Testis (tissue), 2 donors: ENCODE measurements at regions not wholly inside any gene's neighbourhood (a gene's known extent, or its start where the extent isn't known, plus 50 kb on each side); places are given as distances from the start of the nearest gene placed in this dataset.

Experiments
- CTCF ChIP-seq, 3 experiments: fragments of 450-650 bp in 2 of 3; fragments of 200-600 bp in 1 of 3; sonication (generic) in 1 of 3; IDR thresholded peaks; one replicate each; pipeline ENCODE4 v1.5.1; 2016 to 2019; ENCODE audit warnings: antibody characterized with exemption in 3 of 3, mild to moderate bottlenecking in 2 of 3, moderate library complexity in 1 of 3
- POLR2A ChIP-seq: fragments of 450-650 bp; IDR thresholded peaks from one replicate; pipeline ENCODE4 v1.6.1; 2017; ENCODE audit warnings: antibody characterized with exemption, mild to moderate bottlenecking, moderate library complexity

- TF ChIP-seq POLR2A = no peak
- no peak for TF ChIP-seq CTCF (IDR thresholded peaks at IDR 0.05)
Measured at GRCh38 chr4:106715825-106716224, 320.3 kb downstream of the DKK2 start.
